Activated CD8-positive, alpha-beta T cell treated with anti-CD3 and anti-CD28 coated beads for 36 hours (primary cell): ENCODE measurements at regions not wholly inside any gene's neighbourhood (a gene's known extent, or its start where the extent isn't known, plus 50 kb on each side); places are given as distances from the start of the nearest gene placed in this dataset.

Source experiments
- ATAC-seq: fragments of 200-7000 bp; cut with Tn5 transposase; one replicate; pipeline ENCODE4 v1.10.0; 2021; ENCODE audit warnings: mild to moderate bottlenecking, moderate library complexity
- CTCF ChIA-PET: fragments of 350-600 bp; sonication (Branson Sonifier 250); formaldehyde crosslinking; loops from one replicate; lab custom pipeline; 2021; ENCODE audit warnings: antibody characterized with exemption; lab: Charles Lee
- POLR2A ChIA-PET: fragments of 350-600 bp; sonication (Branson Sonifier 250); formaldehyde crosslinking; loops from one replicate; lab custom pipeline; 2021; ENCODE audit warnings: antibody characterized with exemption; lab: Charles Lee
- DNase-seq: peaks from one replicate; pipeline ENCODE4 v3.0.0-alpha.2; 2020
- H3K27ac Mint-ChIP-seq: one replicate; pipeline ENCODE4 v1.8.0; 2021; ENCODE audit warnings: mild to moderate bottlenecking, mixed read lengths
- H3K27me3 Mint-ChIP-seq: one replicate; pipeline ENCODE4 v1.8.0; 2021; ENCODE audit warnings: mixed read lengths
- H3K36me3 Mint-ChIP-seq: one replicate; pipeline ENCODE4 v1.8.0; 2021; ENCODE audit warnings: low read depth, mixed read lengths
- H3K4me1 Mint-ChIP-seq: one replicate; pipeline ENCODE4 v1.8.0; 2021; ENCODE audit warnings: low read depth, mixed read lengths
- H3K4me3 Mint-ChIP-seq: one replicate; pipeline ENCODE4 v1.8.0; 2021; ENCODE audit warnings: mild to moderate bottlenecking, moderate library complexity, mixed read lengths
- H3K9me3 Mint-ChIP-seq: one replicate; pipeline ENCODE4 v1.8.0; 2021; ENCODE audit warnings: mixed read lengths
- intact Hi-C: fragments of 100-400 bp; cut with micrococcal nuclease; formaldehyde crosslinking; loops from one replicate; pipeline ENCODE4 v1.10.0; 2022
- TF ChIP-seq, protein P1 (sequence below): fragments of 200-600 bp; IDR thresholded peaks from one replicate; pipeline ENCODE4 v1.8.0; 2022; ENCODE audit warnings: antibody characterized with exemption, mild to moderate bottlenecking

DNA sequence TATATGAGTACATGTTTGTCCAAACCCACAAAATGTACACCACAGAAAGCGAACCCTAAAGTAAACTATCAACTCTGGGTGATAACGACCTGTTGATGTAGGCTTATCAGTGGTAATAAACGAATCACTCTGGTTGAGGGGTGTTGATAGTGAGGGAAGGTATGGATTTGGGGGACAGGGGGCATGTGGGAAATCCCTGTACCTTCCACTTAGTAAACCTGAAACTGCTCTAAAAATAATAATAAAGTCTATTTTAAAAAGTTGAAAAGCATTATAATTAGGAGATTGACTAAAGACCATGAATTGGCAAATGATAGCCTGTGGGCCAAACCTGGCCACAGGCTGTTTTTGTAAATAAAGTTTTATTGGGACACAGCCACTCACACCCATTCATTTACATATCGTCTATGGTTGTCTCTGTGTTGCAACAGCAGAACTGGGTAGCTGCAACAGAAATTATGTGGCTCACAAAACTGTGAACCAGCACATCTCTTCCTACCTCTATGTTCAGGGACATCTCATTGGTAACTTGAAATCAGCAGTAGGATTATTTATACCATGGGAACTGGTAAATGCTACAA is 85.5 kb upstream of the CDYL2 start:
- intact Hi-C loops = no loop called here
- Mint-ChIP-seq H3K4me1 (no peaks in the 10 kb centered on the region), H3K4me3 (no peak overlapping the region), H3K27me3 (peaks cover 4% of the 10 kb centered on the region), H3K36me3 (no peaks in the 10 kb centered on the region), H3K9me3 (no peaks in the 10 kb centered on the region), H3K27ac (no peak overlapping the region)
- POLR2A ChIA-PET = no interaction called here
- DNase-seq = no peak
- TF ChIP-seq, protein P1, sequence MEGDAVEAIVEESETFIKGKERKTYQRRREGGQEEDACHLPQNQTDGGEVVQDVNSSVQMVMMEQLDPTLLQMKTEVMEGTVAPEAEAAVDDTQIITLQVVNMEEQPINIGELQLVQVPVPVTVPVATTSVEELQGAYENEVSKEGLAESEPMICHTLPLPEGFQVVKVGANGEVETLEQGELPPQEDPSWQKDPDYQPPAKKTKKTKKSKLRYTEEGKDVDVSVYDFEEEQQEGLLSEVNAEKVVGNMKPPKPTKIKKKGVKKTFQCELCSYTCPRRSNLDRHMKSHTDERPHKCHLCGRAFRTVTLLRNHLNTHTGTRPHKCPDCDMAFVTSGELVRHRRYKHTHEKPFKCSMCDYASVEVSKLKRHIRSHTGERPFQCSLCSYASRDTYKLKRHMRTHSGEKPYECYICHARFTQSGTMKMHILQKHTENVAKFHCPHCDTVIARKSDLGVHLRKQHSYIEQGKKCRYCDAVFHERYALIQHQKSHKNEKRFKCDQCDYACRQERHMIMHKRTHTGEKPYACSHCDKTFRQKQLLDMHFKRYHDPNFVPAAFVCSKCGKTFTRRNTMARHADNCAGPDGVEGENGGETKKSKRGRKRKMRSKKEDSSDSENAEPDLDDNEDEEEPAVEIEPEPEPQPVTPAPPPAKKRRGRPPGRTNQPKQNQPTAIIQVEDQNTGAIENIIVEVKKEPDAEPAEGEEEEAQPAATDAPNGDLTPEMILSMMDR = no peak
- CTCF ChIA-PET = no interaction called here
- ATAC-seq = no peak

DNA sequence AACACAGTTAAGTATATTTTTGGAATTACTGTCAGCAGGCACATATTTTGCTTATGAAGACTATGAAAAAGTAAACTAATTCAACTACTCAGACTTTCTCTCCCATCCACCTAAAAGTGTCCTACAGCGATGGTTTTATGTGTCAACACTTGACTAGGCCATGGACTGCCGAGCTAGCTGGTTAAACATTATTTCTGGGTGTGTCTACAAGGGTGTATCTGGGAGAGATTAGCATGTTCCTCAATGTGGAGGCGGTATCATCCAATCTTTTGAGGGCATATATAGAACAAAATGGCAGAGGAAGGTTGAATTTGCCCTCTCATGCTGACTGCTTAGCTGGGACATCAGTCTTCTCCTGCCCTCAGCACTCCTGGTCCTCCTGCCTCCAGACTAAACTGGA is 82.7 kb upstream of the CDYL2 start:
- intact Hi-C loops = no loop called here
- ChIA-PET POLR2A (no interaction called here), CTCF (no interaction called here)
- DNase-seq = no peak
- H3K36me3 Mint-ChIP-seq = no peaks in the 10 kb centered on the region
- H3K4me3 Mint-ChIP-seq = no peak overlapping the region
- no peaks in the 10 kb centered on the region for H3K4me1 Mint-ChIP-seq
- H3K27ac Mint-ChIP-seq = no peak overlapping the region
- TF ChIP-seq, protein P1 = no peak
- H3K9me3 Mint-ChIP-seq = no peaks in the 10 kb centered on the region
- H3K27me3 Mint-ChIP-seq = peaks cover 6% of the 10 kb centered on the region
- ATAC-seq = no peak

DNA sequence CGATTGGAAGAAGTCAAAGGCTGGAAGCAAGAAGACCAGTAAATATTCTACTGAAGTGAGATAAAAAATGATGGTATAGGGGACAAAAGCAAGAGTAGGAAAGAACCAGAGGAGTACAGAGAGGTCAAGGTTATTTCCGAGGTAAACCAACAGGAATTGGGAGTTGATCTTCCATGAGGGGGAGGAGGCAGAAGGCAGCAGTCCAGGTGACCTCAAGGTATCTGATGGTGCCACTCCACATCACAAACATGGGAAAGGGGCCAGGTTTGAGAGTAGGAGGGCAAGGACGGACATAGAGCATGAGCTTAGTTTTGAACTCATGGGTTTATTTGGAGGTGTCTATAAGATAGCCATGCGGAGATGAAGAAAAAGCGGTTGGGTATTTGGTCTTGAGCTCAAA is 79.4 kb upstream of the CDYL2 start:
- Mint-ChIP-seq H3K4me1 (no peaks in the 10 kb centered on the region), H3K36me3 (no peaks in the 10 kb centered on the region), H3K4me3 (no peak overlapping the region), H3K9me3 (no peaks in the 10 kb centered on the region), H3K27me3 (peaks cover 6% of the 10 kb centered on the region), H3K27ac (no peak overlapping the region)
- DNase-seq (no peak), ATAC-seq (no peak)
- intact Hi-C loops = no loop called here
- POLR2A ChIA-PET = no interaction called here
- CTCF ChIA-PET = no interaction called here
- TF ChIP-seq, protein P1 = no peak

DNA sequence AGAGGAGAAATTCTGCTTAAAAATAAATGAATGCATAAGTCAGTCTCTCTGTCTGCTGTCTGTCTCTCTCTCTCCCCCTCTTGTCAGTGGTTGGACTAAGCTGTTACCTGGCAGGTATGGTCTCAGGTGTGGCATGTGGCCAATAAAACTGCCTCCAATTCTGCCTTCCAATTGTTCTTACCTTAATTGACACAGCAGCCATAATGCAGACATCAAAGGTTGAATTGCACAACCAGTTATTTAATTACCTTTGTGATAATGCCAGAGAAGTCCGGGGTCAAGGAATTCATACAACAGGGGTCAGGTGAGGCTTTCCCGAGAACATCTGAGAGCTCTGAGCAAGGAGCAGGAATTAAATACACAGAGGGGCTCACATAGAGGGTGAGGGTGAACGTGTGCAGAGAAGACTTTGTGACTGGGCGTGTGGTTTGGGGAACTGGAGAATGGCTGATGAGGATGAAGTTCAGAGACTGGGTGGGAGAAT is 78.8 kb upstream of the CDYL2 start:
- H3K9me3 Mint-ChIP-seq = no peaks in the 10 kb centered on the region
- ATAC-seq (no peak), DNase-seq (no peak)
- intact Hi-C loops = no loop called here
- TF ChIP-seq, protein P1 = no peak
- peaks cover 6% of the 10 kb centered on the region for H3K27me3 Mint-ChIP-seq
- H3K4me3 Mint-ChIP-seq = no peak overlapping the region
- POLR2A ChIA-PET = no interaction called here
- CTCF ChIA-PET = no interaction called here
- H3K36me3 Mint-ChIP-seq = no peaks in the 10 kb centered on the region
- H3K27ac Mint-ChIP-seq = no peak overlapping the region
- no peaks in the 10 kb centered on the region for H3K4me1 Mint-ChIP-seq

DNA sequence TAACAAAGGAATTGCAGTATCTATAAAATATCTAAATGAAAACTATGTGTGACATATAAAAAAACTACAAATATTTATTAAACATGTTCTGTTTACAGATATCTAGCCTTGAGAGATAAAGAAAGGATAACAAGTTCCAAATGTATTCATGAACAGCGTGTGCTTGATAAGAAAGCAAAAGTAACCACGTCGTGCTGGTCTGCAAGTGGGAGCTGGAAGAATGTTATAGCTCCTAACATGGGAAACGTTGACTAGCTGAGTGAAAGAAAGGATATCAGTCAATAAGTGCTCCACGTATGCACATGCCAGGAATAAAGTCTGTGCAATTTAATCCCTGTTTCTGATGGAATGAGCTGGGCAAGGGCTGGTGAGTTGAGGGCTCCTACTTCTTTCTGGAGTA is 71.2 kb upstream of the CDYL2 start:
- ChIA-PET CTCF (no interaction called here), POLR2A (no interaction called here)
- Mint-ChIP-seq H3K27ac (no peak overlapping the region), H3K27me3 (peaks cover 17% of the 10 kb centered on the region), H3K36me3 (no peaks in the 10 kb centered on the region), H3K4me1 (no peaks in the 10 kb centered on the region), H3K9me3 (no peaks in the 10 kb centered on the region), H3K4me3 (no peak overlapping the region)
- intact Hi-C loops = no loop called here
- TF ChIP-seq, protein P1 = no peak
- ATAC-seq (no peak), DNase-seq (no peak)
